K562 (cell line): ENCODE measurements at regions not wholly inside any gene's neighbourhood (a gene's known extent, or its start where the extent isn't known, plus 50 kb on each side); places are given as distances from the start of the nearest gene placed in this dataset.
A peak's percentile ranks its signal among the peaks of the same experiment; 100 is the strongest.

Experiments used
- ATAC-seq: fragments of 200-7000 bp; cut with Tn5 transposase; 3 replicates; pipeline ENCODE4 v1.9.1; 2020; ENCODE audit warnings: moderate library complexity
- BruUV-seq: library from RNA; stranded (reverse); fragments of 400-500 nt; replicated peaks from 2 replicates; lab custom pipeline; 2021; lab: Mats Ljungman, UMichigan
- CTCF ChIA-PET: fragments of 300-600 bp; formaldehyde crosslinking; extraction: SDS; loops from one replicate; lab custom pipeline; 2021; ENCODE audit warnings: low intra/inter-chr PET ratio; lab: Yijun Ruan, JAX
- POLR2A ChIA-PET: fragments of 300-600, 350-650 bp; sonication (Branson Sonifier 250); formaldehyde crosslinking; extraction: SDS; loops from one replicate; lab custom pipeline; 2021; ENCODE audit warnings: antibody characterized with exemption, inconsistent platforms; lab: Yijun Ruan, JAX
- DNase-seq, 4 experiments: peaks; one replicate each; pipeline versions ENCODE4 v3.0.0 to v3.0.0-alpha.2; 2011 to 2018; ENCODE audit warnings: low spot score in 3 of 4, mixed read lengths in 3 of 4; ENCODE audit errors: extremely low read depth in 1 of 4
- FAIRE-seq: peaks from 2 replicates; lab custom pipeline; 2011; peaks lifted over from hg19 to GRCh38; lab: Jason Lieb, UNC
- H2AFZ ChIP-seq: 2 replicates; pipeline ENCODE4 v1.6.0; 2011; ENCODE audit warnings: low read depth, low read length, control low read depth, inconsistent platforms
- H3K27ac ChIP-seq: fragments of 200-600 bp; 3 replicates; pipeline ENCODE4 v1.8.0; 2011; ENCODE audit warnings: low read depth, mild to moderate bottlenecking, control low read depth, inconsistent platforms, low read length, moderate library complexity, mixed read lengths; ENCODE audit errors: extremely low read depth
- H3K27me3 ChIP-seq, 2 experiments: fragments of 300-600 bp in 1 of 2; 2 replicates in 1 of 2; 3 replicates in 1 of 2; pipeline versions ENCODE4 v1.6.0 to v1.8.0; 2011; ENCODE audit warnings: inconsistent platforms in 2 of 2, low read length in 2 of 2, mild to moderate bottlenecking in 1 of 2, mixed read lengths in 1 of 2, moderate library complexity in 1 of 2; ENCODE audit not compliant: control insufficient read depth in 2 of 2, insufficient read depth in 2 of 2
- H3K36me3 ChIP-seq: fragments of 300-600 bp; 3 replicates; pipeline ENCODE4 v1.8.0; 2011; ENCODE audit warnings: mild to moderate bottlenecking, low read length, inconsistent platforms; ENCODE audit not compliant: control insufficient read depth, insufficient read depth
- H3K4me1 ChIP-seq, 2 experiments: fragments of 200-600 bp in 1 of 2; replicated peaks in 1 of 2; 2 replicates in 1 of 2; 3 replicates in 1 of 2; pipeline versions ENCODE4 v1.5.1 to v1.8.0; 2011; ENCODE audit warnings: inconsistent platforms in 2 of 2, low read length in 2 of 2, mild to moderate bottlenecking in 1 of 2, mixed read lengths in 1 of 2, moderate library complexity in 1 of 2; ENCODE audit not compliant: control insufficient read depth in 2 of 2, insufficient read depth in 2 of 2
- H3K4me2 ChIP-seq: 2 replicates; pipeline ENCODE4 v1.6.1; 2011; ENCODE audit warnings: low read length, control low read depth, inconsistent platforms, mixed read lengths; ENCODE audit not compliant: insufficient read depth
- H3K4me3 ChIP-seq: fragments of 200-600 bp; sonication (generic), shearing (Covaris generic); 2 replicates; pipeline ENCODE4 v1.5.1; 2016; ENCODE audit warnings: control low read depth, inconsistent platforms
- H3K79me2 ChIP-seq: fragments of 200-600 bp; 3 replicates; pipeline ENCODE4 v1.8.0; 2011; ENCODE audit warnings: low read length, inconsistent platforms; ENCODE audit not compliant: control insufficient read depth, insufficient read depth
- H3K9ac ChIP-seq, 2 experiments: 2 replicates each; pipeline versions ENCODE4 v1.6.0 to v1.6.1; 2011; ENCODE audit warnings: low read depth in 2 of 2, low read length in 2 of 2, control low read depth in 1 of 2, inconsistent platforms in 1 of 2, mild to moderate bottlenecking in 1 of 2, mixed read lengths in 1 of 2; ENCODE audit not compliant: insufficient read depth in 1 of 2
- H3K9me1 ChIP-seq: one replicate; pipeline ENCODE4 v1.6.0; 2011; ENCODE audit warnings: inconsistent platforms, mild to moderate bottlenecking, low read length, moderate library complexity; ENCODE audit not compliant: control insufficient read depth, insufficient read depth
- H3K9me3 ChIP-seq: replicated peaks from 2 replicates; pipeline ENCODE4 v1.5.1; 2011; ENCODE audit warnings: low read depth, low read length, inconsistent platforms; ENCODE audit not compliant: control insufficient read depth, insufficient read depth
- H4K20me1 ChIP-seq: replicated peaks from 2 replicates; pipeline ENCODE4 v1.6.1; 2011; ENCODE audit warnings: low read length, inconsistent platforms, mixed read lengths; ENCODE audit not compliant: control insufficient read depth, insufficient read depth
- KDM1A ChIP-seq, 2 experiments: fragments of 450-650 bp; IDR thresholded peaks; 2 replicates each; pipeline ENCODE4 v1.6.1; 2016; ENCODE audit warnings: mild to moderate bottlenecking in 2 of 2
- RBM14 ChIP-seq: fragments of 200-400 bp; formaldehyde crosslinking; IDR thresholded peaks from 2 replicates; pipeline ENCODE4 v1.6.1; 2018; ENCODE audit warnings: low read depth, mild to moderate bottlenecking, low read length, moderate library complexity, borderline replicate concordance; ENCODE audit not compliant: insufficient read depth
- RBM25 ChIP-seq: fragments of 200-400 bp; formaldehyde crosslinking; IDR thresholded peaks from 2 replicates; pipeline ENCODE4 v1.6.1; 2018; ENCODE audit warnings: low read length, low read depth, moderate library complexity; ENCODE audit not compliant: severe bottlenecking
- SIN3A ChIP-seq, 2 experiments: fragments of 150-350 bp in 1 of 2; IDR thresholded peaks; 2 replicates each; pipeline ENCODE4 v1.6.1; 2011 to 2016; ENCODE audit warnings: borderline replicate concordance in 2 of 2, low read depth in 2 of 2, low read length in 2 of 2, mild to moderate bottlenecking in 2 of 2, moderate library complexity in 2 of 2; ENCODE audit not compliant: control insufficient read depth in 1 of 2
- ZC3H4 ChIP-seq: sonication (generic); formaldehyde crosslinking; IDR thresholded peaks from 2 replicates; pipeline ENCODE4 v1.9.0; 2021; ENCODE audit warnings: missing genetic modification reagents, borderline replicate concordance
- ZFP36 ChIP-seq: fragments of 150-350 bp; IDR thresholded peaks from 2 replicates; pipeline ENCODE4 v1.6.1; 2018; ENCODE audit warnings: low read length, low read depth; ENCODE audit not compliant: partially characterized antibody
- WGBS: fragments of 100-300 bp; shearing (Covaris generic); methylation state at CpG from one replicate; pipeline ENCODE4 v1.1.6; 2016; ENCODE audit warnings: low coverage, mixed read lengths; ENCODE audit not compliant: insufficient coverage; ENCODE audit errors: missing lambda C conversion rate; 5-methylcytosine and 5-hydroxymethylcytosine counted together
- in situ Hi-C: fragments of 300-500 bp; cut with MboI; formaldehyde crosslinking; loops from 4 replicates; pipeline ENCODE4 v1.15.0; 2018; ENCODE audit warnings: inconsistent platforms, mixed read lengths
- intact Hi-C: fragments of 100-400 bp; cut with micrococcal nuclease; formaldehyde crosslinking; loops from 2 replicates; pipeline ENCODE4 v1.14.2; 2022

- no peaks in the 10 kb centered on the region for H3K79me2 ChIP-seq
- peaks cover 43% of the 10 kb centered on the region for H4K20me1 ChIP-seq
- no peak for TF ChIP-seq RBM14
- 0 out of 2 replicates have a peak, but pooled peaks have one; percentile 50 for TF ChIP-seq ZC3H4
- ATAC-seq (no peak), FAIRE-seq (no peak), DNase-seq (no peak)
- H3K27me3 ChIP-seq: peaks cover 42 to 71% of the 10 kb centered on the region in 2 experiments
- 0 out of 4 replicates have a peak overlapping the region, but pooled peaks of 1 of the 2 experiments have one; percentile 28 for H3K9ac ChIP-seq
- peaks cover 3% of the 10 kb centered on the region for H3K9me1 ChIP-seq
- ChIA-PET POLR2A (interaction anchor here (0.8 to 0.9 kb wide), 2 partner anchors 10 to 98 kb away, joined by 4 read pairs; no protein-coding TSS in a partner anchor), CTCF (no interaction called here)
- no peak overlapping the region for H3K27ac ChIP-seq
- WGBS: 2% methylated on average over 7 of the region's 7 CpGs
- in situ Hi-C loops (no loop called here), intact Hi-C loops (no loop called here)
- no peak overlapping the region for H3K4me2 ChIP-seq
- peaks cover 0 to 9% of the 10 kb centered on the region in 2 experiments; a peak in 1 of 5 replicates for H3K4me1 ChIP-seq
- no peak overlapping the region for H3K4me3 ChIP-seq
- no TSS peak for BruUV-seq
- no peaks in the 10 kb centered on the region for H3K36me3 ChIP-seq
- no peak overlapping the region for H2AFZ ChIP-seq
- H3K9me3 ChIP-seq: no peaks in the 10 kb centered on the region
Measured at GRCh38 chr1:22236166-22236565, 93.3 kb upstream of the WNT4 start.

- intact Hi-C loops: no loop called here
- Histone ChIP-seq H3K9me1 (peaks cover 3% of the 10 kb centered on the region), H3K27ac (no peak overlapping the region), H3K36me3 (no peaks in the 10 kb centered on the region), H3K4me1 (peaks cover 0 to 9% of the 10 kb centered on the region in 2 experiments; a peak in 2 of 5 replicates), H4K20me1 (peaks cover 50% of the 10 kb centered on the region), H2AFZ (no peak overlapping the region), H3K4me2 (no peak overlapping the region), H3K4me3 (no peak overlapping the region), H3K79me2 (no peaks in the 10 kb centered on the region), H3K9me3 (no peaks in the 10 kb centered on the region), H3K9ac (no peak overlapping the region), H3K27me3 (peaks cover 42 to 78% of the 10 kb centered on the region in 2 experiments)
- no peak for ATAC-seq
- CTCF ChIA-PET: no interaction called here
- POLR2A ChIA-PET: interaction anchor here (0.9 kb wide), 1 partner anchor 10 kb away, joined by 4 read pairs; no protein-coding TSS in a partner anchor
- no TSS peak for BruUV-seq
- FAIRE-seq: no peak
- DNase-seq: no peak
- in situ Hi-C loops: no loop called here
- TF ChIP-seq ZFP36 (peak; percentile 32), RBM25 (peak; percentile 37), SIN3A (IDR thresholded peaks at IDR 0.05; ENCODE audit: borderline replicate concordance in 2 of 2, control insufficient read depth in 1 of 2, low read depth in 2 of 2, low read length in 2 of 2) (no peak), KDM1A (IDR thresholded peaks at IDR 0.05) (0 out of 4 replicates have a peak, but pooled peaks of 1 of the 2 experiments have one; percentile 20)
- WGBS: 3% methylated on average over 6 of the region's 6 CpGs
Measured at GRCh38 chr1:22236900-22237299, 94.0 kb upstream of the WNT4 start.
